Gastrocnemius medialis (tissue), 4 donors: ENCODE measurements at regions not wholly inside any gene's neighbourhood (a gene's known extent, or its start where the extent isn't known, plus 50 kb on each side); places are given as distances from the start of the nearest gene placed in this dataset.

Experiments used
- ATAC-seq, 2 donors: fragments of 150-250 bp; one replicate each; pipeline ENCODE4 v1.9.1; 2016
- DNase-seq, 2 donors: peaks; one replicate each; pipeline ENCODE4 v3.0.0-alpha.2; 2019
- H3K27ac ChIP-seq, 4 donors: fragments of 200-600 bp; sonication (generic); 1 replicate in 1 of 4; 2 replicates in 3 of 4; pipeline ENCODE4 v1.5.1; 2016 to 2018; ENCODE audit warnings: mild to moderate bottlenecking in 2 of 4, moderate library complexity in 1 of 4
- H3K27me3 ChIP-seq, 3 donors: fragments of 200-600 bp; sonication (generic) in 2 of 3; 1 replicate in 1 of 3; 2 replicates in 2 of 3; pipeline versions ENCODE4 v1.5.1 to v1.6.0; 2016 to 2019; ENCODE audit warnings: mild to moderate bottlenecking in 1 of 3, moderate library complexity in 1 of 3
- H3K36me3 ChIP-seq, 2 donors: fragments of 200-600 bp; sonication (generic) in 1 of 2; one replicate each; pipeline ENCODE4 v1.5.1; 2017 to 2018
- H3K4me1 ChIP-seq, 2 donors: fragments of 200-600 bp; sonication (generic) in 1 of 2; one replicate each; pipeline ENCODE4 v1.5.1; 2016 to 2017; ENCODE audit warnings: mild to moderate bottlenecking in 2 of 2
- H3K4me3 ChIP-seq, 4 donors: fragments of 200-600 bp; sonication (generic) in 3 of 4; 1 replicate in 1 of 4; 2 replicates in 3 of 4; pipeline ENCODE4 v1.5.1; 2016 to 2019; ENCODE audit warnings: mild to moderate bottlenecking in 2 of 4
- H3K9me3 ChIP-seq, 3 donors: fragments of 200-600 bp; sonication (generic) in 2 of 3; 1 replicate in 1 of 3; 2 replicates in 2 of 3; pipeline ENCODE4 v1.5.1; 2016 to 2019
- CTCF ChIP-seq, 5 experiments: fragments of 450-650 bp in 3 of 5; fragments of 200-600 bp in 2 of 5; sonication (generic) in 2 of 5; IDR thresholded peaks in 4 of 5; conservative IDR thresholded peaks in 1 of 5; 1 replicate in 4 of 5; 2 replicates in 1 of 5; pipeline ENCODE4 v1.5.1; 2016 to 2019; ENCODE audit warnings: antibody characterized with exemption in 5 of 5, mild to moderate bottlenecking in 3 of 5, moderate library complexity in 3 of 5
- POLR2A ChIP-seq, 2 donors: fragments of 450-650 bp; IDR thresholded peaks; one replicate each; pipeline ENCODE4 v1.6.1; 2017; ENCODE audit warnings: antibody characterized with exemption in 2 of 2, mild to moderate bottlenecking in 2 of 2, moderate library complexity in 2 of 2
- in situ Hi-C, 4 donors: fragments of 200-750 bp; cut with MboI; loops; one replicate each; pipeline versions ENCODE4 v1.15.0 to v1.8.0; 2017; ENCODE audit warnings: low sequenced_read_pairs in 4 of 4
- intact Hi-C: fragments of 100-400 bp; cut with DNase I; formaldehyde crosslinking; loops from one replicate; pipeline ENCODE4 v1.15.1; 2023; ENCODE audit warnings: low total_unique reads

- no peaks in the 10 kb centered on the region for H3K9me3 ChIP-seq
- no peak for DNase-seq
- no peak for ATAC-seq
- H3K4me1 ChIP-seq = no peaks in the 10 kb centered on the region
- intact Hi-C loops = no loop called here
- no peak overlapping the region for H3K4me3 ChIP-seq
- no peak overlapping the region for H3K27ac ChIP-seq
- no peaks in the 10 kb centered on the region for H3K36me3 ChIP-seq
- H3K27me3 ChIP-seq = no peaks in the 10 kb centered on the region
- TF ChIP-seq CTCF (IDR thresholded peaks at IDR 0.05 in 4 of 5, conservative IDR thresholded peaks at IDR 0.05 in 1 of 5) (no peak), POLR2A (IDR thresholded peaks at IDR 0.05) (no peak)
- in situ Hi-C loops = no loop called here
Measured at GRCh38 chr9:7243838-7244237, 486.1 kb downstream of the KDM4C start.

- ATAC-seq = no peak
- DNase-seq = no peak
- in situ Hi-C loops = no loop called here
- Histone ChIP-seq H3K4me1 (no peaks in the 10 kb centered on the region), H3K27ac (no peak overlapping the region), H3K4me3 (no peak overlapping the region), H3K9me3 (no peaks in the 10 kb centered on the region), H3K27me3 (no peaks in the 10 kb centered on the region), H3K36me3 (no peaks in the 10 kb centered on the region)
- intact Hi-C loops = no loop called here
- TF ChIP-seq POLR2A (IDR thresholded peaks at IDR 0.05) (no peak), CTCF (IDR thresholded peaks at IDR 0.05 in 4 of 5, conservative IDR thresholded peaks at IDR 0.05 in 1 of 5) (no peak)
Measured at GRCh38 chr9:7242126-7242525, 484.4 kb downstream of the KDM4C start.

- Histone ChIP-seq H3K9me3 (no peaks in the 10 kb centered on the region), H3K36me3 (no peaks in the 10 kb centered on the region), H3K27ac (no peak overlapping the region), H3K27me3 (no peaks in the 10 kb centered on the region), H3K4me1 (no peaks in the 10 kb centered on the region), H3K4me3 (no peak overlapping the region)
- TF ChIP-seq CTCF (IDR thresholded peaks at IDR 0.05 in 4 of 5, conservative IDR thresholded peaks at IDR 0.05 in 1 of 5) = no peak
- TF ChIP-seq POLR2A (IDR thresholded peaks at IDR 0.05) = no peak
- in situ Hi-C loops = no loop called here
- DNase-seq (no peak), ATAC-seq (no peak)
- intact Hi-C loops = no loop called here
Measured at GRCh38 chr9:7241694-7242093, 483.9 kb downstream of the KDM4C start.

- TF ChIP-seq POLR2A (IDR thresholded peaks at IDR 0.05) = no peak
- no peak for TF ChIP-seq CTCF (IDR thresholded peaks at IDR 0.05 in 4 of 5, conservative IDR thresholded peaks at IDR 0.05 in 1 of 5)
- no peak overlapping the region for H3K27ac ChIP-seq
- DNase-seq = no peak
- no peaks in the 10 kb centered on the region for H3K36me3 ChIP-seq
- ATAC-seq = no peak
- H3K27me3 ChIP-seq = no peaks in the 10 kb centered on the region
- H3K4me1 ChIP-seq = no peaks in the 10 kb centered on the region
- no peaks in the 10 kb centered on the region for H3K9me3 ChIP-seq
- no peak overlapping the region for H3K4me3 ChIP-seq
- intact Hi-C loops = no loop called here
- in situ Hi-C loops = no loop called here
Measured at GRCh38 chr9:7240569-7241311, 483.0 kb downstream of the KDM4C start.

- intact Hi-C loops (loop anchor here (10.0 kb wide), 1 partner anchor 145 kb away; no protein-coding TSS in a partner anchor), in situ Hi-C loops (no loop called here)
- TF ChIP-seq CTCF (IDR thresholded peaks at IDR 0.05 in 4 of 5, conservative IDR thresholded peaks at IDR 0.05 in 1 of 5) (no peak), POLR2A (IDR thresholded peaks at IDR 0.05) (no peak)
- DNase-seq (no peak), ATAC-seq (no peak)
- H3K9me3 ChIP-seq = no peaks in the 10 kb centered on the region
- no peaks in the 10 kb centered on the region for H3K27me3 ChIP-seq
- H3K27ac ChIP-seq = no peak overlapping the region
- H3K4me1 ChIP-seq = no peaks in the 10 kb centered on the region
- no peaks in the 10 kb centered on the region for H3K36me3 ChIP-seq
- H3K4me3 ChIP-seq = no peak overlapping the region
Measured at GRCh38 chr9:7239708-7240107, 481.9 kb downstream of the KDM4C start.
